OCI-LY7 (cell line): ENCODE measurements at regions not wholly inside any gene's neighbourhood (a gene's known extent, or its start where the extent isn't known, plus 50 kb on each side); places are given as distances from the start of the nearest gene placed in this dataset.

Experiments used
- BruUV-seq: library from RNA; stranded (reverse); fragments of 400-500 nt; replicated peaks from 2 replicates; lab custom pipeline; 2021; lab: Mats Ljungman, UMichigan
- CTCF ChIA-PET: fragments of 300-600 bp; sonication (Branson Sonifier 250); formaldehyde crosslinking; loops from one replicate; lab custom pipeline; 2022; ENCODE audit warnings: antibody characterized with exemption; ENCODE audit not compliant: unreplicated experiment; lab: Charles Lee
- POLR2A ChIA-PET: fragments of 300-600 bp; sonication (Branson Sonifier 250); formaldehyde crosslinking; loops from one replicate; lab custom pipeline; 2022; ENCODE audit warnings: antibody characterized with exemption; lab: Charles Lee
- DNase-seq: peaks from one replicate; pipeline ENCODE4 v3.0.0-alpha.2; 2015; ENCODE audit warnings: low spot score
- H2AFZ ChIP-seq: fragments of 200-600 bp; sonication (generic), shearing (Covaris generic); 2 replicates; pipeline ENCODE4 v1.6.1; 2014; ENCODE audit warnings: mild to moderate bottlenecking, antibody characterized with exemption, low read length, moderate library complexity
- H3K27ac ChIP-seq: fragments of 200-600 bp; sonication (generic); 2 replicates; pipeline ENCODE4 v1.5.1; 2014; ENCODE audit warnings: mixed run types, low read depth, mild to moderate bottlenecking, moderate library complexity, low read length, inconsistent platforms; ENCODE audit not compliant: poor library complexity, severe bottlenecking
- H3K36me3 ChIP-seq: fragments of 200-600 bp; sonication (generic); 2 replicates; pipeline ENCODE4 v1.6.1; 2014; ENCODE audit warnings: mild to moderate bottlenecking, antibody characterized with exemption, low read length, moderate library complexity, mixed read lengths; ENCODE audit not compliant: insufficient read depth
- H3K4me1 ChIP-seq: fragments of 200-600 bp; sonication (generic); 2 replicates; pipeline ENCODE4 v1.5.1; 2014; ENCODE audit warnings: mild to moderate bottlenecking, low read length; ENCODE audit not compliant: insufficient read depth, poor library complexity, severe bottlenecking
- H3K4me2 ChIP-seq: fragments of 200-600 bp; sonication (generic); 2 replicates; pipeline ENCODE4 v1.6.1; 2014; ENCODE audit warnings: mild to moderate bottlenecking, low read length
- H3K4me3 ChIP-seq: fragments of 200-600 bp; sonication (generic); 2 replicates; pipeline ENCODE4 v1.5.1; 2014; ENCODE audit warnings: mild to moderate bottlenecking, low read depth, low read length; ENCODE audit not compliant: poor library complexity, severe bottlenecking
- H3K79me2 ChIP-seq: fragments of 200-600 bp; sonication (generic); 2 replicates; pipeline ENCODE4 v1.6.1; 2016; ENCODE audit warnings: low read depth, mild to moderate bottlenecking, low read length, moderate library complexity, mixed read lengths; ENCODE audit not compliant: insufficient read depth
- H3K9me2 ChIP-seq: fragments of 200-600 bp; sonication (generic); 2 replicates; pipeline ENCODE4 v1.6.1; 2016; ENCODE audit warnings: mild to moderate bottlenecking, low read length, mixed read lengths; ENCODE audit not compliant: insufficient read depth
- H3K9me3 ChIP-seq: fragments of 200-600 bp; sonication (generic); 2 replicates; pipeline ENCODE4 v1.6.1; 2014; ENCODE audit warnings: mild to moderate bottlenecking, mixed run types, low read length, mixed read lengths
- H4K20me1 ChIP-seq: fragments of 200-600 bp; sonication (generic); 2 replicates; pipeline ENCODE4 v1.6.1; 2014; ENCODE audit warnings: mild to moderate bottlenecking, antibody characterized with exemption, low read length, moderate library complexity, mixed read lengths; ENCODE audit not compliant: insufficient read depth
- EZH2phosphoT487 ChIP-seq: fragments of 200-600 bp; sonication (generic); IDR thresholded peaks from 2 replicates; pipeline ENCODE4 v1.6.1; 2018; ENCODE audit warnings: low read depth, borderline replicate concordance, mild to moderate bottlenecking, mixed run types, antibody characterized with exemption, low read length, moderate library complexity, mixed read lengths
- intact Hi-C: fragments of 100-400 bp; cut with micrococcal nuclease; formaldehyde crosslinking; loops from one replicate; pipeline ENCODE4 v1.10.0; 2022; ENCODE audit not compliant: unreplicated experiment
- TF ChIP-seq, protein P1 (sequence below): fragments of 200-600 bp; sonication (generic); conservative IDR thresholded peaks from 2 replicates; pipeline ENCODE4 v1.5.1; 2014; ENCODE audit warnings: mild to moderate bottlenecking, antibody characterized with exemption, low read length, moderate library complexity, mixed read lengths

DNA sequence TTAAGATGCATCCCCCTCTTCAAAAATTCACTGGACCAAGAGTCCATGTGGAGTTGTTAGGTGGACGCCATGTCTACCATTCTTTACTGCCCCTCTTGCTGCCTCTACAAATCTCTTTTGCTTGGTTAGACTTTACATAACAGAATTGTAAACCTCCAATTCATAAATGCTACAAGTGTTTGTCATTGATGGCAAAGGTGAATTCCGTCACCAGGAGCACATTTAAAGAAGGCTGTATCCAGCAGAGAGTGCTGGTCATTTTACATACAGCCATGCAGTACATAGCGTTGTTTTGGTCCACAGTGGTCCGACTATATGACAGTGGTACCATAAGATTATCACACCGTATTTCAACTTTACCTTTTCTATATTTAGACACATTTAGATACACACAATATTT is 274.5 kb downstream of the MYCN start:
- intact Hi-C loops = no loop called here
- Histone ChIP-seq H3K4me2 (no peak overlapping the region), H3K9me3 (no peaks in the 10 kb centered on the region), H3K36me3 (no peaks in the 10 kb centered on the region), H4K20me1 (no peaks in the 10 kb centered on the region; the same call in 1 of the 2 replicates), H3K9me2 (no peaks in the 10 kb centered on the region), H3K4me3 (no peak overlapping the region), H3K79me2 (no peaks in the 10 kb centered on the region), H3K4me1 (no peaks in the 10 kb centered on the region), H2AFZ (no peak overlapping the region), H3K27ac (no peak overlapping the region)
- DNase-seq = no peak
- ChIA-PET CTCF (no interaction called here), POLR2A (no interaction called here)
- no TSS peak for BruUV-seq
- no peak for TF ChIP-seq EZH2phosphoT487
- TF ChIP-seq, protein P1, sequence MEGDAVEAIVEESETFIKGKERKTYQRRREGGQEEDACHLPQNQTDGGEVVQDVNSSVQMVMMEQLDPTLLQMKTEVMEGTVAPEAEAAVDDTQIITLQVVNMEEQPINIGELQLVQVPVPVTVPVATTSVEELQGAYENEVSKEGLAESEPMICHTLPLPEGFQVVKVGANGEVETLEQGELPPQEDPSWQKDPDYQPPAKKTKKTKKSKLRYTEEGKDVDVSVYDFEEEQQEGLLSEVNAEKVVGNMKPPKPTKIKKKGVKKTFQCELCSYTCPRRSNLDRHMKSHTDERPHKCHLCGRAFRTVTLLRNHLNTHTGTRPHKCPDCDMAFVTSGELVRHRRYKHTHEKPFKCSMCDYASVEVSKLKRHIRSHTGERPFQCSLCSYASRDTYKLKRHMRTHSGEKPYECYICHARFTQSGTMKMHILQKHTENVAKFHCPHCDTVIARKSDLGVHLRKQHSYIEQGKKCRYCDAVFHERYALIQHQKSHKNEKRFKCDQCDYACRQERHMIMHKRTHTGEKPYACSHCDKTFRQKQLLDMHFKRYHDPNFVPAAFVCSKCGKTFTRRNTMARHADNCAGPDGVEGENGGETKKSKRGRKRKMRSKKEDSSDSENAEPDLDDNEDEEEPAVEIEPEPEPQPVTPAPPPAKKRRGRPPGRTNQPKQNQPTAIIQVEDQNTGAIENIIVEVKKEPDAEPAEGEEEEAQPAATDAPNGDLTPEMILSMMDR = no peak

DNA sequence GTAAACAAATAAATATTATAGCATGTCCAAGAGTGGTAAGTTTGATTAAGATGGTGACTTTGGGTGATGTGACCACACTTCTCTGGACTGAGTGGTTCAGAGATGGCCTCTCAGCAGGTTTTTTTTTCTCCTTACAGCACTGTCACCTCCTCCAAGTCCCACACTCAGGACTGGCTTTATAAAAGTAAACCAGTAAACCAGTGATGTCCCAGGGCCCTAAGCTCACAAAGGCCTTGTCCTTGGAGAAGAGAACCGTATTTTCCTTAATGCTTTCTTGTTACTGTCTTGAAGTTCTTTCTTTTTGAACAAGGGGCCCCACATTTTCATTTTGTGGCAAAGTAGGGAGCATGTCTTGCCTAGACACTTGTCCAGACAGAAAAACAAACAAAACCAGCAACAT is 274.0 kb downstream of the MYCN start:
- Histone ChIP-seq H3K4me2 (no peak overlapping the region), H3K79me2 (no peaks in the 10 kb centered on the region), H3K9me3 (no peaks in the 10 kb centered on the region), H2AFZ (no peak overlapping the region), H3K4me1 (no peaks in the 10 kb centered on the region), H3K4me3 (no peak overlapping the region), H3K9me2 (no peaks in the 10 kb centered on the region), H3K36me3 (no peaks in the 10 kb centered on the region), H4K20me1 (no peaks in the 10 kb centered on the region; the same call in 1 of the 2 replicates), H3K27ac (no peak overlapping the region)
- no peak for DNase-seq
- no TSS peak for BruUV-seq
- POLR2A ChIA-PET = no interaction called here
- intact Hi-C loops = no loop called here
- TF ChIP-seq, protein P1 = no peak
- no peak for TF ChIP-seq EZH2phosphoT487
- CTCF ChIA-PET = no interaction called here

DNA sequence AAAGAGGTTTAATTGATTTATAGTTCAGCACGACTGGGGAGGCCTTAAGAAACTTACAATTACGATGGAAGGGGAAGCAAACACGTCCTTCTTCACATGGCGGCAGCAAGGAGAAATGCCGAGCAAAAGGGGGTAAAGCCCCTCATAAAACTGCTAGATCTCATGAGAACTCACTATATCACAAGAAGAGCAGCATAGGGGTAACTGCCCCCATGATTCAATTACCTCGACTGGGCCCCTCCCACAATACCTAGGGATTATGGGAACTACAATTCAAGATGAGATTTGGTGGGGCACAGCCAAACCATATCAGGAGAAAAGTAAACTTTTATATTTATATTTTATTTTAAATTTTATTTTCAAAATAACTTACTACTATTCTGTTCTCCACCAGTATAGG is 272.0 kb downstream of the MYCN start:
- ChIA-PET POLR2A (no interaction called here), CTCF (no interaction called here)
- DNase-seq = no peak
- H3K9me2 ChIP-seq = no peaks in the 10 kb centered on the region
- no peak overlapping the region for H3K4me2 ChIP-seq
- no TSS peak for BruUV-seq
- TF ChIP-seq, protein P1 = no peak
- TF ChIP-seq EZH2phosphoT487 = no peak
- H4K20me1 ChIP-seq = no peaks in the 10 kb centered on the region; the same call in 1 of the 2 replicates
- intact Hi-C loops = no loop called here
- H3K79me2 ChIP-seq = no peaks in the 10 kb centered on the region
- H3K4me3 ChIP-seq = no peak overlapping the region
- H3K36me3 ChIP-seq = no peaks in the 10 kb centered on the region
- H3K9me3 ChIP-seq = no peaks in the 10 kb centered on the region
- H2AFZ ChIP-seq = no peak overlapping the region
- no peak overlapping the region for H3K27ac ChIP-seq
- no peaks in the 10 kb centered on the region for H3K4me1 ChIP-seq
